Keratinocyte (primary cell): ENCODE measurements at regions not wholly inside any gene's neighbourhood (a gene's known extent, or its start where the extent isn't known, plus 50 kb on each side); places are given as distances from the start of the nearest gene placed in this dataset.

Experiments
- EZH2 ChIP-seq: IDR thresholded peaks from one replicate; pipeline ENCODE4 v1.6.1; 2012; ENCODE audit warnings: inconsistent platforms, mild to moderate bottlenecking, low read length, moderate library complexity
- TF ChIP-seq, protein P1 (sequence below), 3 experiments: IDR thresholded peaks in 1 of 3; conservative IDR thresholded peaks in 1 of 3; optimal IDR thresholded peaks in 1 of 3; 2 replicates in 2 of 3; 3 replicates in 1 of 3; pipeline versions ENCODE3 to v1.5.1; 2011; ENCODE audit warnings: low read length in 3 of 3, mild to moderate bottlenecking in 3 of 3, moderate library complexity in 2 of 3, control low read depth in 1 of 3, inconsistent platforms in 1 of 3; ENCODE audit not compliant: insufficient read depth in 2 of 3; ENCODE audit errors: extremely low read depth in 1 of 3

DNA sequence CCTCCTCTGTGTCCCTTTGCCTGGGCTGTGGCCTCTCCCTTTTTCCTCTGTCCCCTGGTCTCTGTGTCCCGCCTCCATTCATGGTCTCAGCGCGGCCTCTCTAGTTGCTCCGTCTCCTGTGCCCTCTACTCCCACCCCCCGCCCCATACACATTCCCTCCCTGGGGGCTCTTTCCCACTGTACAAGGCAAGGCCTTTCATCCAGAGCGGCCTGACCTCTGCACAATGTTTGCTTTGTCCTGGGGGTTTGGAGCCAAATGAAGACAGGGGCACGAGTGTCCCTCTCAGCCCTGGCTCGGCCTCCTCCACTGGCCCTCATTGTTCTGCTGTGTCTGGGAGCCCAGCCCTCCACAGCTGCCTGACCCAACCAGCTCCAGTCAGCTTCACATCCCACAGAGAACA, 678.6 kb downstream of the BCL11B start:
- TF ChIP-seq, protein P1, sequence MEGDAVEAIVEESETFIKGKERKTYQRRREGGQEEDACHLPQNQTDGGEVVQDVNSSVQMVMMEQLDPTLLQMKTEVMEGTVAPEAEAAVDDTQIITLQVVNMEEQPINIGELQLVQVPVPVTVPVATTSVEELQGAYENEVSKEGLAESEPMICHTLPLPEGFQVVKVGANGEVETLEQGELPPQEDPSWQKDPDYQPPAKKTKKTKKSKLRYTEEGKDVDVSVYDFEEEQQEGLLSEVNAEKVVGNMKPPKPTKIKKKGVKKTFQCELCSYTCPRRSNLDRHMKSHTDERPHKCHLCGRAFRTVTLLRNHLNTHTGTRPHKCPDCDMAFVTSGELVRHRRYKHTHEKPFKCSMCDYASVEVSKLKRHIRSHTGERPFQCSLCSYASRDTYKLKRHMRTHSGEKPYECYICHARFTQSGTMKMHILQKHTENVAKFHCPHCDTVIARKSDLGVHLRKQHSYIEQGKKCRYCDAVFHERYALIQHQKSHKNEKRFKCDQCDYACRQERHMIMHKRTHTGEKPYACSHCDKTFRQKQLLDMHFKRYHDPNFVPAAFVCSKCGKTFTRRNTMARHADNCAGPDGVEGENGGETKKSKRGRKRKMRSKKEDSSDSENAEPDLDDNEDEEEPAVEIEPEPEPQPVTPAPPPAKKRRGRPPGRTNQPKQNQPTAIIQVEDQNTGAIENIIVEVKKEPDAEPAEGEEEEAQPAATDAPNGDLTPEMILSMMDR (optimal IDR thresholded peaks at IDR 0.05 in 1 of 3, IDR thresholded peaks at IDR 0.05 in 1 of 3, conservative IDR thresholded peaks at IDR 0.05 in 1 of 3; ENCODE audit: extremely low read depth in 1 of 3, insufficient read depth in 2 of 3, low read length in 3 of 3), result no peak
- TF ChIP-seq EZH2, result no peak
